ENCODE measurements at regions not wholly inside any gene's neighbourhood (a gene's known extent, or its start where the extent isn't known, plus 50 kb on each side); places are given as distances from the start of the nearest gene placed in this dataset.

GRCh38 chr1:185367218-185367617 lies 50.2 kb upstream of the IVNS1ABP start:
- Histone ChIP-seq H3K27me3 (no peaks in the 10 kb centered on the region), H3K27ac (no peak overlapping the region), H3K36me3 (no peaks in the 10 kb centered on the region), H3K9me3 (peaks cover 0 to 9% (median 0%) of the 10 kb centered on the region in 12 donors), H3K4me1 (peaks cover 0 to 4% (median 0%) of the 10 kb centered on the region in 12 donors), H3K4me3 (no peak overlapping the region)
- WGBS, 4 donors: 51 to 77% (median 63%) methylated on average over 6 of the region's 6 CpGs
- DNase-seq (peak in 1 of 5 donors; percentile 30), ATAC-seq (peak in 2 of 4 donors; percentile 60 to 90)
- no peak for TF ChIP-seq CTCF (IDR thresholded peaks at IDR 0.05)
- intact Hi-C loops (cut with DNase I): no loop called here
